Germinal center (tissue), 1 donor: ENCODE measurements at regions not wholly inside any gene's neighbourhood (a gene's known extent, or its start where the extent isn't known, plus 50 kb on each side); places are given as distances from the start of the nearest gene placed in this dataset.

ENCODE experiments used
- DNase-seq: peaks from one replicate; pipeline ENCODE4 v3.0.0; 2012; ENCODE audit warnings: mixed read lengths, low spot score

GRCh38 chr7:21092766-21093702 lies 306.3 kb upstream of the SP8 start:
- DNase-seq = no peak

DNA sequence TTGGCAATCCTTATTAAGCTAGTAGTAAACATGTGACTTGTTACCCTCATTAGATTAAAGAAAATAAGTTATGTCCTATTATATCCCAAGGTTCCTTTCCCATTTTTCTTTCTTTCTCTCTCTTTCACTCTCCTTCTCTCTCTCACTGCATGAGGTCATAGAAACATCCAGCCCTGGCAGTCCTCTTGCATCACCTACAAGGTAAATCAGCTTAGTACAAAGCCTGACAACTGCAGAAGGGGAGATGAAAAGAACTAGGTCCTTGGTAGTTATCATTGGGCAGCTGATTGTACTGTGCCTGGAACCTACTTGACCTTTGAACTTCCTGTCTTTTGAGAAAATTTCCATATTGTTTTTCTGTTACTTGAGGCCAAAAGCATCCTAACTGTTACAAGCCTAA lies 307.9 kb upstream of the SP8 start:
- no peak for DNase-seq

DNA sequence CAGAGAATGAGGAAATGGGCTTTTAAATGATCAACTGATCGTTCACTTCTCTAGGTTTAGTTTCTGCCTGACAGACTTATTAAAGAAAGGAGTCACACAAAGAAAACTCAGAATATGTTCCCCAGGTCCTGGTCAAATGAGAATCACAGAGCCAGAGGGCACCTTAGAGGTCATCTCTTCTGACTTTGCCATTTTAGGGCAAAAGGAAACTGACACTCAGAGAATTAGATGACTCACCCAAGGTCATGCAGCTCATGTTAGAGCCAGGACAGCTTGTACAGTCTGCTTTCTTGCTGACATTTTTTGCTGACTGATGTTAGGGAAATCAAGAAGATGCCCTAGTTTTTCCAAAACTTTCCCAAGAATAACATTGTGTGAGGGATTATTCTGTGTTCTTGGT lies 312.7 kb upstream of the SP8 start:
- no peak for DNase-seq

DNA sequence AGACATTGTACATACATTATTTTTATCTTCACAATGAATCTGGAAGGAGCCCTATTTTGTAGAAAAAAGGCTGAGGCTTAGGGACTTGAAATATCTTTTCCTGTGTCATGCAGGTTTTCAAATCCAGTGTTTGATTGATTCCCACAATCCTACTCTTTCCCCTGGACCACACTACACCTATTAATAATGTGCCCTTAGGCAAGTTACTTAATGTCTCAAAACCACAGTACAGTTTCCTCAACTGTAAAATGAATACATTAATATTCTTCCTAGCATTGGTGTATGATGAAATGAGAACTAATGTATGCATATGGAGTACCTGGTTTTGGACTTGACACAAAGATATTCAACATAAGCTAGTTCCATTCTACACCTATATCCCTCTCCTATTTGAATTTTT lies 313.3 kb upstream of the SP8 start:
- no peak for DNase-seq

DNA sequence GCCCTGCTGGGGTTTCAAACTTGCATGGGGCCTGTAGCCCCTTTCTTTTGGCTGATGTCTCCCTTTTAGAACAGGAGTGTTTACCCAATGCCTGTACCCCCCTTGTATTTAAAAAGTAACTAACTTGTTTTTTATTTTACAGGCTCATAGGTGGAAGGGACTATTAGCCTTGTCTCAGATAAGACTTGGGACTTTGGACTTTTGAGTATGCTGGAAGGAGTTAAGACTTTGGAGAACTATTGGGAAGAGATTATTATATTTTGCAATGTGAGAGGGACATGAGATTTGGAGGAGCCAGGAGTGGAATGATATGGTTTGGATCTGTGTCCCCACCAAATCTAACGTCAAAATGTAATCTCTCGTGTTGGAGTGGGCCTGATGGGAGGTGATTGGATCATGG lies 314.9 kb upstream of the SP8 start:
- DNase-seq = no peak

DNA sequence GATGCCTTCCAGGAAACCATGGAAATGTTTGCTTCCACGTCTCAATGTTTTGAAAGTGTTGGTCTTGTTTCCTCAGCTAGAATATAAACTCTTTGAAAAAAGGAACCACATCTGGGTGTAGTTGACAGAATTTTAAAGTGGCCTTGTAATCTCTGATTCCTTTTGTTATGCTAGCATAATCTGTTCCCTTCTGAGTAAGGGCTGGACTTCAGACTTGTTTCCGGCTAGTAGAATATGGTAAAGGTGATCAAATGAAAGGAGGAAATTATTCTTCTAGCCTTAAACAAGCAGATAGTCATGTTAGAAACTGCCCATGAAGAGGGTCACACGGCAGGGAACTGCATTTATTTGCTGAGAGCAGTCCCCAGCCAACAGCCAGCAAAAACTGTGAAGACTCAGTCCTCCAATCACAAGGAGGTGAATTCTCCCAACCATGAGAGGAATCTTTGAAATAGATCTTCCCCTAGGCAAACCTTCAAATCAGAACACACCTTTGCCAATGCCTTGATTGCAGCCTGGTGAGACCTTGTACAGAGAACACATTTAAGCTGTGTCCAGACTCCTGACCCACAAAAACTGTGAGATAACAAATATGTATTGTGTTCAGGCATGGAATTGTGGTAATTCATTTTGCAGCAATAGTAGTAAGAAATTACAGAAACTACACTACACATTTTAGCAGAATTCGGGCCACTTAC lies 316.9 kb upstream of the SP8 start:
- DNase-seq = no peak

DNA sequence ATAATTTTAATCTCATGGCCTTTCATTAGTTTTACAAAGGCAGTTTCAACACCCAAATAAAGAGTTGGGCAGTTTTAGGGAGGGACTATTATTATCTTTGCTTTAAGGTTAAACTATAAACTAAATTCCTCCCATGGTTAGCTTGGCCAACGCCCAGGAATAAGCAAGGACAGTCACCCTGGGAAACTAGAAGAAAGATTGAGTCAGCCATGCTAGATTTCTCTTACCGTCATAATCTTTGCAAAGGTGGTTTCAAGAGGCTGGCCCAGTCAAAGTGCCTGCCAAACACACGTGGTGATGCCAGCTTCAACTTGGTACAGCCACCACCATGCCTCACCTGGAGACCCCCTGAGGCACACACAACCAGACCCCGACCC lies 317.4 kb upstream of the SP8 start:
- no peak for DNase-seq

DNA sequence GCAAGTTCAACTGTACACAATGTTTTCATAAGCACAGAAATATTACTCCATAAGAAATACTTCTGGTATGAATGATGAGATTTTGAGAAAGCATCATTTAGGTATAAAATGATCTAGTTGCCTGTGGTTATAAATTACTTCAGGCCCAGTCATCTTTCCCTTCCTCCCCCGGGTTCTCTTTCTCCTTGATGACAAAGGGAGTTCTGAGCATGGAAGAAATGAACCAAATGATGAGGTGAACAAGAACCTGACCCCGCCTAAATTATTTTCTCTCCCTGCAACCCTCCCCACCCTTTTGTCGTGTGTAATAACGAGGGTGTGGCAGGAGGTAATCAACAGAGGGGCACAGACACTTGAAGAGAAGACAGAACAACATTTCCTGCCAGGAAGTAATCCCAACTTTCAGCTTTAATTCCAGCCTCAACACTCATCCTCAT lies 319.6 kb upstream of the SP8 start:
- DNase-seq = no peak

DNA sequence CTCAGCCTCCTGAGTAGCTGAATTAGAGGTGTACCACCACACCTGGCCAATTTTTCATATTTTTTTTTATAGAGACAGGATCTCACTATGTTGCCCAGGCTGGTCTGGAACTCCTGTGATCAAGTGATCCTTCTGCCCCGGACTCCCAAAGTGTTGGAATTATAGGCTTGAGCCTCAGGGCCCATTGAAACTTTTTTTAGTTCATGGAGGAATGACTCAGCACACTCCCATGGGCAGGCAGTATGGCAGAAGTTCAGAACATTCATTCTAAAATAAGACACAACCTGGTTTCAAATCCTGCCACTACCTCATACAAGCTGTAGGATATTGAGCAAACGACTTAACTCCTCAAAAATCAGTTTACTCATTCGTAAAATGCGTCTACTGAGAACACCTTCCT lies 320.4 kb upstream of the SP8 start:
- DNase-seq = no peak

GRCh38 chr7:21108182-21108581 lies 319.7 kb upstream of the SP4 start:
- no peak for DNase-seq

DNA sequence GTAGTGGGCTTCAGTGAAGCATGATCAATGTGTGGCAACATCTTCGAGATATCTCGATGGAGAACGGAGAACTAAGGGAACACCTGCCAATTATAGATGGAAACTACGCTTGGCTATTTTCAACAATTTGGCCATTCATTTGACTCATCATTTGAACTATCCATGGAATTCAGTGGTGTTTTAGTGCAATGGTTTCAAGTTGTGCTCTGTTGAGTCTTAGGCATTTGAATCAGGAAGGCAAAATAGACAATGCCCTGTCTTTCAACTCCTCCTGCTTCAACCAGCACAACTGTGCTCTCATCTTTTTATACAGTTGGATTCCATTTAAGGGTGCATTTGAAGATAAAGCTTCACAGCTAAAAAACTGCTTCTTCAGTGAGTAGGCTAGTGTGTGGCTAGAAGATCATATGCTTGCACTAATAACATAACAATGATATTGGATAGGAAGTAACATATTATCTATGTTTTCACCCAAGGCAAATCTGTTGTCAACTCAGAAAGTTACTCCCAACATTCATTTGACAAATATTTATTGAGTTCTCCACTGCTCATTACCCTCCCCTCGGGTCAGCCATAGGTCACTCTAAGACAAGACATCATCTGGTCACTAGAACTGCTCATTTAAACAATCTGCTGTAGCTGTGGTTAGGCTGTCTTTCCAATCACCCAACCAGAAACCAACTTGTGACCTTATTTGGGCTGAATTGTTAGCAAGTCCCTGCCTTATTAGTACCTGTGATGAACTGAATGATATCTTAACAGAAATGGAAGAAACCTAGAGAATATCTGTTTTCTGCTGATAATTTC lies 314.1 kb upstream of the SP4 start:
- no peak for DNase-seq

- no peak for DNase-seq
These were observed 304.3 kb upstream of the SP4 start for GRCh38 chr7:21123586-21123985.

GRCh38 chr7:21125297-21125696 lies 302.6 kb upstream of the SP4 start:
- no peak for DNase-seq

GRCh38 chr7:21128062-21128817 lies 299.6 kb upstream of the SP4 start:
- DNase-seq = no peak

GRCh38 chr7:21131897-21132296 lies 296.0 kb upstream of the SP4 start:
- no peak for DNase-seq

DNA sequence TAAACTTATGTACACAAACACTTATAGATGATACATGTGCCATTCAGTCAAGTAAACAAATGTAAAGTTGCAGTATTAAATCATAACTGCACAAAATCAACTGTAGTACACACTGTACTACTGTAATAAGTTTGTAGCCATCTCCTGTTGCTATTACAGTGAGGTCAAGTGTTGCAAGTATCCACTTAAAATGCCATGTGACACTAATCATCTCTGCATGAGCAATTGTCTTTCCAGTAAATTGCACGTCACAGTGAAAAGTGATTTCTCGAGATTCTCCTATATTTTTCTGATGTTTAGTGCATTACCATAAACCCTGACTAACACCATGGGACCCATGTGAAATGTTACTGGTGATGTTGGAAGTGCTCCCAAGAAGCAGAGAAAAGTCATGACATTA lies 293.3 kb upstream of the SP4 start:
- no peak for DNase-seq

- DNase-seq = no peak
These were observed 292.4 kb upstream of the SP4 start for GRCh38 chr7:21135437-21135836.

DNA sequence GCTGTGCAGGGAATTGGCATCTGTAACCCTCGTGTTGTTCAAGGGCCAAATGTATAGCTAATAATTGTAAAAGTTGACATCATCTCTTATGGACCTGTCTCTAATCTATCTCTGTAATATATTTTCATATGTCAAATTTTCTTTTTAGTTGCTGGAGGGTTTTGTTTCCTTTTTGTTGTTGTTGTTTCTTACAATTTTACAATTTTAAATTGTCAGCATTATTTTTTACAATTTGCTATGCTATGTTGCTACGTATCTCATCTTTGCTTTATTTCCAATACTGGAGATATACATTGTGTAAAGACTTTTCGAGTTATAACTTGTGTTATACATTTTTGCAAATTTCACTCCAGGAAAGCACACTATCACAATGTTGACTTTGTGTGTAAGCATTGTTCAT lies 290.2 kb upstream of the SP4 start:
- DNase-seq = no peak

DNA sequence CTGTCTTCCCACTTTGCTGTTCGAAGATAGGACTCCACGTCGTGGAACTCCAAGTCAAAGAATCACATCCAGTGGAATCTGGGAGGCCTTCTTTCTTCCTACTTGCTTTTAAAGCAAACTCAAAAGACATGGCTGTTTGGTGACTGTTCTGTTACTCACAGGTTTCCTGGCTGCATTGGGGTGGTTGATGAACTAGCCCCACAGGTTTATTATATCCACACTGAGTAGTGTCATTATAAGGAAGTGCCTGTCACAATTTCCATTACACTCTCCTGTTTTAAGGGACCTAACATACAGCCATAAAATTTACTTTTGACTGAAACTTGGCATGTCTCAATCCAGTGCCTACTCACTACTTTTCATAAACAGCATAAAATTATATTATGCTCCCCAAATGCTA lies 287.3 kb upstream of the SP4 start:
- no peak for DNase-seq

DNA sequence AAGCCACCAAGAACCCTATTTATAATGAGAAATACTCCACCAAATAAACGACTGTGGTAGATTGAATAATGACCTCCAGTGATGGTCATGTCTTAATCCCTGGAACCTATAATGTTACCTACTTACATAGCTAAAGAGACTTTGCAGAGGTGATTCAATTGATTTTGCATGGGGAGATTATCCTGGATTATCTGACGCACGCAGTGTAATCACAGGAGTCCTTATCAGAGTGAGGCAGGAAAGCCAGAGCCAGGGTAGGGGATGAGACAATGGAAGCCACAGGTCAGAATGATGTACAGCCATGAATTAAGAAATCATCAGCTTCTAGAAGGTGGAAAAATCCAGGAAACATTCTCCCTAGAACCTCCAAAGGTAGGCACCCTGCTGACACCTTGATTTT lies 286.4 kb upstream of the SP4 start:
- no peak for DNase-seq

GRCh38 chr7:21142081-21142480 lies 285.8 kb upstream of the SP4 start:
- DNase-seq = no peak
